PC-9 (cell line): ENCODE measurements at regions not wholly inside any gene's neighbourhood (a gene's known extent, or its start where the extent isn't known, plus 50 kb on each side); places are given as distances from the start of the nearest gene placed in this dataset.

Experiments
- BruUV-seq: library from RNA; stranded (reverse); fragments of 400-500 nt; replicated peaks from 2 replicates; lab custom pipeline; 2021; lab: Mats Ljungman, UMichigan
- CTCF ChIA-PET: fragments of 300-600 bp; sonication (Branson Sonifier 250); formaldehyde crosslinking; loops from one replicate; lab custom pipeline; 2022; ENCODE audit warnings: antibody characterized with exemption; lab: Charles Lee
- POLR2A ChIA-PET: fragments of 300-600 bp; sonication (Branson Sonifier 250); formaldehyde crosslinking; loops from one replicate; lab custom pipeline; 2022; ENCODE audit warnings: antibody characterized with exemption; ENCODE audit not compliant: unreplicated experiment; lab: Charles Lee
- DNase-seq, 2 experiments: peaks; one replicate each; pipeline versions ENCODE4 v3.0.0 to v3.0.0-alpha.2; 2015 to 2022; ENCODE audit warnings: mixed read lengths in 1 of 2
- H2AFZ ChIP-seq: fragments of 200-600 bp; sonication (generic); 2 replicates; pipeline ENCODE4 v1.8.1; 2017; ENCODE audit warnings: antibody characterized with exemption
- H3F3A ChIP-seq: fragments of 200-600 bp; sonication (generic); 2 replicates; pipeline ENCODE4 v1.8.1; 2017; ENCODE audit warnings: antibody characterized with exemption, mild to moderate bottlenecking, low read depth; ENCODE audit not compliant: insufficient read depth
- H3K27ac ChIP-seq: fragments of 200-600 bp; sonication (generic); 2 replicates; pipeline ENCODE4 v1.6.1; 2016; ENCODE audit warnings: mixed run types
- H3K27me3 ChIP-seq: fragments of 200-600 bp; sonication (generic); 2 replicates; pipeline ENCODE4 v1.6.1; 2016; ENCODE audit warnings: low read depth, mixed run types; ENCODE audit not compliant: insufficient read depth
- H3K36me3 ChIP-seq: fragments of 200-600 bp; sonication (generic); 2 replicates; pipeline ENCODE4 v1.6.1; 2016; ENCODE audit warnings: low read depth, mixed run types
- H3K4me1 ChIP-seq: fragments of 200-600 bp; sonication (generic); replicated peaks from 2 replicates; pipeline ENCODE4 v1.6.1; 2016; ENCODE audit warnings: mixed run types; ENCODE audit not compliant: insufficient read depth
- H3K4me2 ChIP-seq: fragments of 200-600 bp; sonication (generic); 2 replicates; pipeline ENCODE4 v1.6.1; 2017; ENCODE audit warnings: mixed run types
- H3K4me3 ChIP-seq: fragments of 200-600 bp; sonication (generic); 2 replicates; pipeline ENCODE4 v1.6.1; 2016; ENCODE audit warnings: mixed run types
- H3K79me2 ChIP-seq: fragments of 200-600 bp; sonication (generic); 2 replicates; pipeline ENCODE4 v1.6.1; 2017; ENCODE audit warnings: low read depth, mixed run types
- H3K9me2 ChIP-seq: fragments of 200-600 bp; sonication (generic); 2 replicates; pipeline ENCODE4 v1.8.1; 2017; ENCODE audit warnings: mild to moderate bottlenecking; ENCODE audit not compliant: insufficient read depth
- H3K9me3 ChIP-seq: fragments of 200-600 bp; sonication (generic); 2 replicates; pipeline ENCODE4 v1.8.1; 2016; ENCODE audit warnings: low read depth; ENCODE audit not compliant: insufficient read depth
- H4K20me1 ChIP-seq: fragments of 200-600 bp; sonication (generic); 2 replicates; pipeline ENCODE4 v1.8.1; 2017; ENCODE audit not compliant: insufficient read depth
- EZH2 ChIP-seq: fragments of 200-600 bp; sonication (generic); IDR thresholded peaks from 2 replicates; pipeline ENCODE4 v1.8.0; 2017; ENCODE audit warnings: antibody characterized with exemption, low read depth
- intact Hi-C: fragments of 100-400 bp; cut with micrococcal nuclease; formaldehyde crosslinking; loops from one replicate; pipeline ENCODE4 v1.10.0; 2022; ENCODE audit not compliant: unreplicated experiment
- TF ChIP-seq, protein P1 (sequence below): fragments of 200-600 bp; sonication (generic); conservative IDR thresholded peaks from 2 replicates; pipeline ENCODE4 v1.6.1; 2017; ENCODE audit warnings: mixed run types, antibody characterized with exemption, mild to moderate bottlenecking, moderate library complexity

- Histone ChIP-seq H3K27me3 (no peaks in the 10 kb centered on the region), H3K4me2 (no peak overlapping the region), H3K9me2 (no peaks in the 10 kb centered on the region), H3K4me3 (no peak overlapping the region), H3K36me3 (no peaks in the 10 kb centered on the region), H3K9me3 (no peaks in the 10 kb centered on the region), H3F3A (no peaks in the 10 kb centered on the region), H3K4me1 (no peaks in the 10 kb centered on the region), H2AFZ (no peak overlapping the region), H3K27ac (no peak overlapping the region), H3K79me2 (no peaks in the 10 kb centered on the region), H4K20me1 (no peaks in the 10 kb centered on the region)
- intact Hi-C loops = no loop called here
- no TSS peak for BruUV-seq
- no peak for DNase-seq
- TF ChIP-seq, protein P1, sequence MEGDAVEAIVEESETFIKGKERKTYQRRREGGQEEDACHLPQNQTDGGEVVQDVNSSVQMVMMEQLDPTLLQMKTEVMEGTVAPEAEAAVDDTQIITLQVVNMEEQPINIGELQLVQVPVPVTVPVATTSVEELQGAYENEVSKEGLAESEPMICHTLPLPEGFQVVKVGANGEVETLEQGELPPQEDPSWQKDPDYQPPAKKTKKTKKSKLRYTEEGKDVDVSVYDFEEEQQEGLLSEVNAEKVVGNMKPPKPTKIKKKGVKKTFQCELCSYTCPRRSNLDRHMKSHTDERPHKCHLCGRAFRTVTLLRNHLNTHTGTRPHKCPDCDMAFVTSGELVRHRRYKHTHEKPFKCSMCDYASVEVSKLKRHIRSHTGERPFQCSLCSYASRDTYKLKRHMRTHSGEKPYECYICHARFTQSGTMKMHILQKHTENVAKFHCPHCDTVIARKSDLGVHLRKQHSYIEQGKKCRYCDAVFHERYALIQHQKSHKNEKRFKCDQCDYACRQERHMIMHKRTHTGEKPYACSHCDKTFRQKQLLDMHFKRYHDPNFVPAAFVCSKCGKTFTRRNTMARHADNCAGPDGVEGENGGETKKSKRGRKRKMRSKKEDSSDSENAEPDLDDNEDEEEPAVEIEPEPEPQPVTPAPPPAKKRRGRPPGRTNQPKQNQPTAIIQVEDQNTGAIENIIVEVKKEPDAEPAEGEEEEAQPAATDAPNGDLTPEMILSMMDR = no peak
- no peak for TF ChIP-seq EZH2
- POLR2A ChIA-PET = no interaction called here
- CTCF ChIA-PET = no interaction called here
Observed at GRCh38 chr22:34878171-34878570, 187.8 kb upstream of the ISX start.

GRCh38 chr22:34879001-34879400 is 187.0 kb upstream of the ISX start:
- ChIA-PET POLR2A (no interaction called here), CTCF (no interaction called here)
- Histone ChIP-seq H3K4me2 (no peak overlapping the region), H3K27ac (no peak overlapping the region), H3K79me2 (no peaks in the 10 kb centered on the region), H4K20me1 (no peaks in the 10 kb centered on the region), H3K36me3 (no peaks in the 10 kb centered on the region), H2AFZ (no peak overlapping the region), H3K4me3 (no peak overlapping the region), H3F3A (no peaks in the 10 kb centered on the region), H3K9me3 (no peaks in the 10 kb centered on the region), H3K27me3 (no peaks in the 10 kb centered on the region), H3K9me2 (no peaks in the 10 kb centered on the region), H3K4me1 (no peaks in the 10 kb centered on the region)
- TF ChIP-seq, protein P1 = no peak
- TF ChIP-seq EZH2 = no peak
- DNase-seq = no peak
- BruUV-seq = no TSS peak
- intact Hi-C loops = no loop called here

DNA sequence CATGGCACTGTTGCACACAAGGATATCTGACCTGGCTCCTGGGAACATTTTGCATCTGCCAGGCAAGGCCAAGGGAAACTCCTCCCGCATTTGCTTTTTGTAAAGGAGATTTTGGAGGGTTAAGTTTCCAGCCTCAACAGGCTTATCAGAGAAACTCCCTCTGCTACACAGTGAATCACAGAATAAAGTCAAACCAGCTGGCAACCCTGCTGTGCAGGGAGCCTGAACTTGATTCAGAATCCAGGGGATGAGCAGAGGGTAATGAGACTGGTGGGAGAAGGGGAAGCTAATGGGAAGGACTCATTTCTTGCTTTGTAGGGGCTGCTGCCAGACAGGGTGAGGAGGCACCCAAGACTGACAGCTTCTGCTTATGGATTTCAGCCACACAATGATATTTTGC is 185.3 kb upstream of the ISX start:
- no peaks in the 10 kb centered on the region for H4K20me1 ChIP-seq
- no peak overlapping the region for H3K27ac ChIP-seq
- no peaks in the 10 kb centered on the region for H3K36me3 ChIP-seq
- no peak overlapping the region for H3K4me2 ChIP-seq
- intact Hi-C loops = no loop called here
- POLR2A ChIA-PET = no interaction called here
- no peaks in the 10 kb centered on the region for H3K4me1 ChIP-seq
- no TSS peak for BruUV-seq
- H3K4me3 ChIP-seq = no peak overlapping the region
- H3F3A ChIP-seq = no peaks in the 10 kb centered on the region
- CTCF ChIA-PET = no interaction called here
- H3K79me2 ChIP-seq = no peaks in the 10 kb centered on the region
- no peaks in the 10 kb centered on the region for H3K9me3 ChIP-seq
- H3K27me3 ChIP-seq = no peaks in the 10 kb centered on the region; the same call in 1 of the 2 replicates
- no peak for DNase-seq
- TF ChIP-seq, protein P1 = no peak
- no peak for TF ChIP-seq EZH2
- H3K9me2 ChIP-seq = no peaks in the 10 kb centered on the region
- no peak overlapping the region for H2AFZ ChIP-seq
